SKM-1 treated with dmso at 0.1 percent for 144 hours (cell line): ENCODE measurements at regions not wholly inside any gene's neighbourhood (a gene's known extent, or its start where the extent isn't known, plus 50 kb on each side); places are given as distances from the start of the nearest gene placed in this dataset.
"Not testable (repeated sequence)": the region's sequence is repeated elsewhere in the genome, so short reads cannot be mapped to it uniquely, and the experiment has no call there.

Experiments
- DNase-seq: peaks from one replicate; lab custom pipeline; 2025; ENCODE audit not compliant: unreplicated experiment; lab: John Stamatoyannopoulos, UW

GRCh38 chr5:142542078-142542477, 143.8 kb downstream of the FGF1 start:
- DNase-seq = no peak

GRCh38 chr5:142540922-142541422, 144.9 kb downstream of the FGF1 start:
- no peak for DNase-seq

DNA sequence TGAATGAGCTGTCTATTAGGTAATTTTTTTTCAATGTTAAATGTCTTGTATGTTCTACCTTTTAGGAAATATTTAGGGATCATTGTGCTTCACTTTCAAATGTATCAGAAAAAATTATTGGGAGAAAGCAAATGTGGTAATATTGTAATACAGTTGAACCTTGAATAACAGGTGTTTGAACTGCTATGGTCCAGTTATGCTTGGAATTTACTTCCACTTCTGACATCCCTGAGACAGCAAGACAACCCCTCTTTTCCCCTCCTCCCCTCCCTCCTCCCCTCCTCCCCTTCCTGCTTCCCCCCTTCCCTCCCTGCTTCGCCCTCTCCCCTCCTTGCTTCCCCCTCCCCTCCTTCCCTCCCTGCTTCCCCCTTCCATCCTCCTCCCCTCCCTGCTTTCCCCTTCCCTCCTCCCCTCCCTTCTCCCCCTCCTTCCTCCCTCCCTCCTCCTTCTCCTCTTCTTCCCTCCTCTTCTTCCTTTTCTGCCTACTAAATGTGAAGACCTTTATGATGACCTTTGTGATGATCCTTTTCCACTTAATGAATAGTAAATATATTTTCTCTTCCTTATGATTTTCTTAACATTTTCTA, 146.6 kb downstream of the FGF1 start:
- DNase-seq = no peak

GRCh38 chr5:142537938-142538337, 148.0 kb downstream of the FGF1 start:
- no peak for DNase-seq

DNA sequence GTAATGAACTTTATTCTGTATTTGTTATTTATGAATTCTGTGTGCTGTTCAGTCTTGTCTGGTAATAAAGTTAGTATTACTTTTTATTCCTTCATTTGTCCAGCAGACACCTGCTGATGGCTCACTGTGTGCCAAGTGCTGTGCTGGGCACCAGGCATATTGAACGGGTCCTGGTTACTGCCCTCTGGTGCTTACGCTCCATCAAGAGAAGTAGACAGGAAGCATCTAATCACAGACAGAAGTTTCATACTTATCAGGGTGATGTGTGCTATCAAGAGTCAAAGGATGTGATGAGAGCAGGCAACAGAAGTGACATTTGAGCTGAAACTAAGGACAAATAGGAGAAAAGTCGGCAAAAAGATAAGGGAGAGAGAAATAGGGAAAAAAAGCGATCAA, 153.1 kb downstream of the FGF1 start:
- DNase-seq = no peak

- no peak for DNase-seq
These were observed 153.7 kb downstream of the FGF1 start for GRCh38 chr5:142531977-142532780.

GRCh38 chr5:142530904-142531303, 155.0 kb downstream of the FGF1 start:
- no peak for DNase-seq

DNA sequence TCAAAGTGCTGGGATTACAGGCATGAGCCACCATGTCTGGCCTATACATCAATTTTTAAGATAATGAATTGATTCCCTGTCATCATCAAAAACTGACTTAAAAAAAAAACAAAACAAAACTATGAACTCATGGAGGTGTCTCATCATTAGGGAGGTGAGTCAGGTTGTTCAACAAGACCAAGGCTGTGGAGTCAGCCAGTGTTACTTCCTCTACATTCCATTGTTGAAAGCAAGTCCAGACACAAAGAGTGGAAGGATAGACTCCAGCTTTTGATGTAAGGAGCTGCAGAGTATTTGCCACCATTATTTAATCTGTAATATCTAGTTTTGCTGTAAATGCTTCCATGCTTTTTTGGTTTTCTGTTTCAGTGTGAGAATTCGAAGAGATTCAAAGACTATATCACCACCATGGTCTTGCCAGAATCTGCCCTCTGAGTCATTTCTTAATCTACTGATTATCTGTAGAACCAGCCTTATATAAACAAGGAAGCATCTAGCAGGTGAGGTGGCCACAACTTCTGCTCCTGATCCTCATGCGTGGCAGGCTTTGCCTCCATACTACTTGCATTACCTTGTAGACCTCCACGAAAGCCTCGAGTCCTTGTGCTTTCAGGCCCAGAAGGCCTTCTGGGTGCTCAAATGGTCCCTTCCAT, 156.1 kb downstream of the FGF1 start:
- no peak for DNase-seq

DNA sequence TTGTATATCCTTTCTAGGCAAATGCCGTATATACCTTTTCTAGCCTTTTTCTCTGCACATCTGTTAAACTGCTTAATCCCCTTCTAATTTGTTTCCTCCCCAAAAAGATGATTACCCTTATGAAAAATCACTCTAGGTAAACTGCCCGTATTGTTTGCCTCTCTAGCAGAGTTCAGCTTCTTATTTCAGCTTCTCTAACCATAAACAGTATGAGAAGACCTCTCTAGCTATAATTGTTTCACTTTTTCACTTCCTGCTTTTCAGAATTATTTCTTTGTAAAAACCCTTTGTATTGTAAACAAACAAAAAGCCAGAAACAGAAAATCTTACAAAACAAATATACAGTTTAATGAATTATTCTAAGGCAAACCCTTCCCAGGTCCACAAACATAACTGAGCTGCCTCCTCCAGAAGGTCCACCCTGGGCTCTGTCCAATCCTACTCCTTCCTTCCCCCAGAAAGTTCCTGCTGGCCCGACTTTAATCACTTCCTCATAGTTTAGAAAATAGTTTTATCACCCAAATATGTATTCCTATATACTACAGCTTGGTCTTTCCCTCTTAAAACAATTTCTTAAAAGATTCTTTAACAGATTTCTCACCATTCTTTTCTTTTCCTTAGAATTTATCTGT, 158.1 kb downstream of the FGF1 start:
- no peak for DNase-seq

DNA sequence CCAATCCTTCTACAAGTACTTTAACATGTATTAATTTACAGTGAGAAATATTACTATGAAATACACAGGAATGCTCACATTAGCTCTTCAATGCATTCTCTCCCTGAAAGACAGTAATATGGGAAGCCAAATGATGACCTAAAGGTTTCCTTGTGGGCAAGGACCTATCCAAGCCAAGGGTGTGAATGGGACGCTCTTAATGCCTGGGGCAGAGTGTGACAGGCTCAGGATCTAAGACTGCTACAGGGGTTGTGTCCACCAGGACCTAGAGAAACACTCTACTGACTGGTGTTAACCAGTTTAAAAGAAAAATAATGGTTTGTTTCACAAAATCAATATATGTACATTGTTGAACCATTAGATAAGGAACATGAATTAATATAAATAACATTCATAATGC, 158.7 kb downstream of the FGF1 start:
- DNase-seq = no peak

GRCh38 chr5:142522983-142523382, 162.9 kb downstream of the FGF1 start:
- no peak for DNase-seq

DNA sequence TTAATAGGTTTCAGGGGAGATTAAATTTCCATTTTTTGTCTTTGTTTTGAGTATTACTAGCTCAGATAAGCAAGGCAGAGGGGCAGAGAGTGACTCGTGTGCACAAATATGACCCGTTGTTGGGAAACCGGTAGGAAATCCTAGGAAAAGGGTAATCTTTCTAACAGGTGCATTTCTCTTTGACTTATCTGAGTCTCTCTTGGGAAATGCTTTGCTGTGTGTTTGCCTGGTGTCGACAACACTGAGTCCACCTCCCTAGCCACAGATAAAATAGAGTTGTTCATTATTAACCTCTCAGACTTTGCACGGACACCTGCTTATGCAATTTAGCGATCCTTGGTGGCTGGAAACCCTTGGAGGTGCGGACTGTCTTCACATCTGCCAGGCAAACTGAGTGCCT, 164.2 kb downstream of the FGF1 start:
- DNase-seq = no peak

DNA sequence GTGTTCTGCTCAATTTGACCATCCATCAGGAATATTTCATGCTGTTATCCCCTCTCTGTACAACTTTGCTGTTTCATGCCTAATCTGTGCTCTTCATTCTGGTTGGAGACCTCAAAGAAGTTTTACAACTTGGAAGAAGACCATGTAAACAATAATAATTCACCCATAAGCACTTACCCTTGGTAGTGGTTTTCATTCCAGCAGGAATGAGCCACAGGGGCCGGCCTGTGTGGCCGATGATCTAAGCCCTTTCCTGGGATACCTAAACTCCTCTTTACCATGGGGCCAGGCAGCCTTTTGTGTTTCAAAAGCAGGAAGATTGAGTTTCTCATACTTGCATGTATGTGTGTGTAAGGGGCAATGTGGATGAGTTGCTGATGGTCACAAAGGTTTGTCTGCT, 165.0 kb downstream of the FGF1 start:
- no peak for DNase-seq

DNA sequence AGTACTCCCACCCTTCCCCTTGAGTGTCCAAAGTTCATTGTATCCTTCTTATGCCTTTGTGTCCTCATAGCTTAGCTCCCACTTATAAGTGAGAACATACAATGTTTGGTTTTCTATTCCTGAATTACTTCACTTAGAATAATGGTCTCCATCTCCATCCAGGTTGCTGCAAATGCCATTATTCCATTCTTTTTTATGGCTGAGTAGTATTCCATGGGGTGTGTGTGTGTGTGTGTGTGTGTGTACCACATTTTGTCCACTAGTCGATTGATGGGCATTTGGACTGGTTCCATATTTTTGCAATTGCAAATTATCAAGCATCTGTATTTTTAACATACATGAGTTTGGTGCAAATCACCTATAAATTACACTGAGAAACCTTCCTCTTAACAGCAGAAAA, 166.0 kb downstream of the FGF1 start:
- not testable (repeated sequence) for DNase-seq

DNA sequence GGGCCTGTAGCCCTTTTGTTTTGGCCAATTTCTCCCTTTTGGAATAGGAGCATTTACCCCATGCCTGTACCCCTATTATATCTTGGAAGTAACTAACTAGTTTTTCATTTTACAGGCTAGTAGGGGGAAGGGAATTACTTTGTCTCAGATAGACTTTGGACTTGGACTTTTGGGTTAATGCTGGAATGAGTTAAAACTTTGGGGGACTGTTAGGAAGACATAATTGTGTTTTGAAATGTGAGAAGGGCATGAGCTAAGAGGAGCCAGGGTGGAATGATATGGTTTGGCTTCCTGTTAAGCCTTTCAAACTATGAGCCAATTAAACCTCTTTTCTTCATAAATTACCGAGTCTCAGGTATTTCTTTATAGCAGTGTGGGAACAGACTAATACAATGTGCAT, 168.1 kb downstream of the FGF1 start:
- DNase-seq = no peak

DNA sequence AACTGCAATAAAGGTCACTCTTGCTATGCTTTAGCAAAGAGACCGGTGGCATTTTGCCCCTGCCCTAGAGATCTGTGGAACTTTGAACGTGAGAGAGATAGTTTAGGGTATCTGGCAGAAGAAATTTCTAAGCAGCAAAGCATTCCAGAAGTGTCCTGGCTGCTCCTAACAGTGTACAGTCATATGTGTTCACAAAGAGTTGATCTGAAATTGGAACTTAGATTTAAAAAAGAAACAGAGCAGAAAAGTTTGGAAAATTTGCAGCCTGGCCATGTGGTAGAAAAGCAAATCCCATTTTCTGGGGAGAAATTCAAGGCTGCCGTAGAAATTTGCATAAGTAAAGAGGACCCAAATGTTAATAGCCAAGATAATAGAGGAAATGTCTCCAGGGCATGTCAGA, 169.2 kb downstream of the FGF1 start:
- DNase-seq = no peak

GRCh38 chr5:142515036-142515435, 170.9 kb downstream of the FGF1 start:
- no peak for DNase-seq

GRCh38 chr5:142514196-142514595, 171.7 kb downstream of the FGF1 start:
- DNase-seq = no peak

DNA sequence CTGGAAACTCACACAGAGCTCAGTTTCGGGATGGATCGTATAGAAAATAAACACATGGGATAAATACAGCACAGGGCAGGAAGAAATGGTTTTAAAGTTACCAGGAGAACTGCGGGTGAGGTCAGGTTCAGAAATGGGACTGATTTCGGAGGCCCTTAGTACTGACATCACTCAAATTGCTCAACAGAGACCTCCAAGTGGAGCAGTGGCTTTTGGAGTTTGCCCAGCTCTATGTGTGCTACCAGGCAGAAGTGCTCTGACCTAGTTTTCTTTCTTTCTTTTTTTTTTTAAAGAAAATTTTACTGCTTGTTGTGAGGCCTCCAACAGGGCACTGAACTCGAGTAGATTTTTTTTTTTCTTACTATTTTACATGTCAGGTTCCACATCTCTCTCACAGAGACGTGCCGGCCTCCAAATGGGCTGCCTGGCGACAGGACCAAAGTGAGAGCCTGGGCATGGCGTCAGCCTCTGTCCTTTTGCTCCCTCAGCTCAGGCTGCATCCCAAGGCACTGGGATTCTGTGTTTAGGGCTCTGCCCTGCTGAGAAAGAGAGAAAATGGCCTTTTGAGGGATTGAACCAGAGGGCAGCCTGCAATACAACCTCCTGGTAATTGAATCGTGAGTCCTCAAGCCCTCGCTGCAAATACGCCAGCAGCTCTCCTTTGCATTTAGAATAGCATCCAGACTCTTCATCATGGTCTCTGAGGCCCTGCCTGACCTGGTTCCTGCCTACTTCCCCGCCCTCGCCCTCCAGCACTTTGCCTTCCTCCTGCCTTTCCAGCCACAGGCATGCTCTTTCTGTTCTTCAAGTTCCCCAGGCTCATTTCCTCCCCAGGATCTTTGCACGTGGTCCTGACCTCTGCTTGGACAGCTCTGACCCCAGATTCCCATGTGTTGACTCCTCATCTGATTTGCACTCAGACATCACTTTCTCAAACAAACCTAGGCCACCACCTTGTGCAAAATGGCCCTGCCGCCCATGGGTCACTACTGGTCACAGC, 173.5 kb downstream of the FGF1 start:
- DNase-seq = no peak

DNA sequence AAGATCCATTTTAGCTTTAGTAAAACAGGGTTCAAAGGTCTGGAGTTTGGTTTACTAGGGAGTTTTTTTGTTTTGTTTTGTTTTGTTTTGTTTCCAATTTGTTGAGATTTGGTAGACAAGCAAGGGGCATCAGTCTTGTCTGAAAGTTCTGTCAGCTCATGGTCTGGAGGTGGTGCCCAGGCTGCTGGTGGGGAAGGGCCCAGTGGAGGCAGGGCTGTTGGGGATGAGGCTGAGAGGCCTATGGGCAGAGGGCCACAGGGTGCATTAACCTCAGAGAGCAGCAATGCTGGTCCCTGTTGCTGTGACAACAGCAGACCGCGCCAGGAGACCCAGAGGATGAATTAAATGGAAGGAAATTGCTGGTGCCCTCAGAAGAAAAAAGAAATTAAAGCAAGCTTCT, 174.5 kb downstream of the FGF1 start:
- DNase-seq = no peak

DNA sequence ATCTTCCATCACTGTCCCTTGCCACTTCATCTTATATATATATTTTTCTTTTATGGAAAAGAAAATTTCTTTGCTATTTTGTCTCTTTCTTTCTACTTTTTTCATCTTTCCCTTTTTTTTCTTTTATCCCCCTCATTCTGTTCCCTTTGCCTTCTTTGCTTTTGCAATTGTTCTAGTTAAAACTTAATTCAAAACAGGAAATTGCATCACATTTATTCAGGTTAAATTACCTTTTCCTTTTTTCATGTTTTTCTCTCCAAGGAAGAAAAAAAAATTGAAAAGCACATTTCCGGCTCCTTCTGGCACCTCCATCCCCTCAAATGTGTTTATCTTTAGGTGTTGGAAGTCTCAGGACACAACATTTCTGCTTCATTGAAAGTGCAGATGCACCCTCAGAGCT, 176.9 kb downstream of the FGF1 start:
- no peak for DNase-seq
